Stimulated activated CD8-positive, alpha-beta memory T cell treated with anti-CD3 and anti-CD28 coated beads, Interleukin-4, amount 100 ng/mL, for 24 hours (primary cell): ENCODE measurements at regions not wholly inside any gene's neighbourhood (a gene's known extent, or its start where the extent isn't known, plus 50 kb on each side); places are given as distances from the start of the nearest gene placed in this dataset.
"Not testable (repeated sequence)": the region's sequence is repeated elsewhere in the genome, so short reads cannot be mapped to it uniquely, and the experiment has no call there.

Source experiments
- DNase-seq: peaks from one replicate; pipeline ENCODE4 v3.0.0-alpha.2; 2020; ENCODE audit warnings: low read depth

GRCh38 chr11:38562562-38562961, 1964.5 kb upstream of the RAG2 start:
- no peak for DNase-seq

DNA sequence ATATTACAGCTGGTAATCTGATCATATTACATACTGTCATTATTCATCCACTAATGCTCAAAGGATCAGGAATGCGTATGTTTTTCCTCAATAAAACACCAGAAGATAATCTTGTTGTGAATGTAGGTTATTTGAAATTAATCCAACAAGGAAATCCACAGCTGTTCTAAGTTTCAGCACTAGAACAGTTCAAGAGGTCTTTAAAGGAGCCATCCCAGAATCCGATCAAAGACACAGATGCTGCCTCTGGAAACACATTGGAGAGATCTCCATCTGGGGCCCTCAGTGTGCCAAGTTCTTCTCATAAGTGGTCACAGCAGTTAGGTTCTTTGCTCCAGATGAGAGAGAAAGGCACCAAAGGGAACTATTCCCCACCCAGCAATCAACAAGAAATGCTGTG, 1955.1 kb upstream of the RAG2 start:
- no peak for DNase-seq

DNA sequence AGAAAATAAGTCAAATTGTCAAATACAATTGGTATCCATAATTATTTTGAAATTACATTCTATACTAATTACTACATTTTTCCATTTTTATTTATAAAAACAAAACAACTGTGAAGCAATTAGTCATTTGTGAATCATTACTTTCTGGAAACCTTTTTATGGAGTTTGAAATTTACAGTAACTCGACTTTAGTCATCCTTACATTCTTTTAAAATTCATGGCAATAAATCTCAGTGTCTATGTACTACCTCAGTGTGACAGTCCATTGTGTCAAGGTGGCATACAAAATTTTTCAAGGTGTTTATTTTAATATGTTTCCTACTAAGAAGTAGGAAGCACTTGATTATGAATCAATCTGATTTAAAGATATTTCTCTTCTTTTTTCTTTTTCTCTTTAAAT, 1949.4 kb upstream of the RAG2 start:
- no peak for DNase-seq

GRCh38 chr11:38543986-38544385, 1946.0 kb upstream of the RAG2 start:
- no peak for DNase-seq

DNA sequence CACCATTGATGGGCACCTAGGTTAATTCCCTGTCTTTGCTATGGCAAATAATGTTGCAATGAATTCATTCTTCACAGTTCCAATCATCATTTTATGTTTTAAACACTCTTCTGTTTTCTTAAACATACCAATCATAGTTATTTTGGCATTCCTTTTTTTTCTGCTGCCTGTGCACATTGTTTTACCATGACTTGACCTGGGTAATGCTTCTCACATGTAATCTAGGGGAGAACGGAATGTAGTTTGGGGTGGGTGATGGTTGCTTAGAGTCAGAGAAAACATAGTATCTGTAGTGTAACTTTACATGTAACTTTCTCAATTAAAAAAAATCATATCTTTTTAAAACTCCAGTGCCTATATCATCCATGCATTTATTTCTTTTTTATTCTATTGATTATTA, 1945.3 kb upstream of the RAG2 start:
- DNase-seq: no peak

DNA sequence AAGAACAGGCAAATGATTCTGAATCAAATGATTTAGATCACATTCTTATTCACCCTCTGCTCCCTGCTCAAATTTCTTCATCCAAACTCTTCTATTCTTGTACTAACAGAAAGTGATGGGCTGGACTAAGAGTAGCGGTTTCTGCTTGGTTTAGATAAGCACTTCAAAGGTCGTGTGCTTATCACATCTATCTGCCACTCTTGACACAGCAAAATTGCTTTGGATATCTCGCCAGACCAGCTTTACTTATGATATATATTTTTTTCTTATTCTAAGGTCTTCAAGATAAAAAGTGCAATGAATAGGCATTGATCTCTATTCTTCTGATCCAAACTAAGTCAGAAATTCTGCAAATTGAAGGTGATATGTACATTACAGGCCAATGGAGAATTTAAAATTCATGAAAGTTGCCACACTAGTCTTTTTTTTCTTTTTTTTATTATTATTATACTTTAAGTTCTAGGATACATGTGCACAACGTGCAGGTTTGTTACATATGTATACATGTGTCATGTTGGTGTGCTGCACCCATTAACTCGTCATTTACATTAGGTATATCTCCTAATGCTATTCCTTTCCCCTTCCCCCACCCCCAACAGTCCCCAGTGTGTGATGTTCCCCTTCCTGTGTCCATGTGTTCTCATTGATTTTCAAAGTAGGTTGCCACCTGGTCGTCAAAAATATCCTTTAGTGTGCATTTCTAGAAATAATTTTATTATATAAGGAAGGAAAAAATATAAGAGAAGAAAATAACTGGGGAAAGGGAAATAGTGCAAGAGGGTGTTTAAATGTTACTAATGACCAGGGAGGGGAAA, 1941.0 kb upstream of the RAG2 start:
- DNase-seq: no peak

DNA sequence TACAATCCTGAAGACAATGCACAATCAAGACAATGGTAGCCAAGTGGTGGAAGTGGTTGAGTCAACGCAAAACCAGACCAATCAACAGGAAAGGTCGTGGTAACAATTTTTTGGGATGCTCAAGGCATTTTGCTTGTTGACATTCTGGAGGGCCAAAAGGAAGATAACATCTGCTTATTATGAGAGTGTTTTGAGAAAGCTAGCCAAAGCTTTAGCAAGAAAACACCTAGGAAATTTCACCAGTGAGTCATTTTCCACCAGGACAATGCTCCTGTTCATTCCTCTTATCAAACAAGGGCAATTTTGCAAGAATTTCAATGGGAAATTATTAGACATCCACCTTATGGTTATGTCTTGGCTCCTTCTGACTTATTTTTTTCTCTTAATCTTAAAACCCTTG, 1932.2 kb upstream of the RAG2 start:
- no peak for DNase-seq

- DNase-seq: no peak
These were observed 1926.9 kb upstream of the RAG2 start for GRCh38 chr11:38524945-38525344.

- no peak for DNase-seq
These were observed 1920.0 kb upstream of the RAG2 start for GRCh38 chr11:38517991-38518390.

GRCh38 chr11:38512830-38513229, 1914.8 kb upstream of the RAG2 start:
- not testable (repeated sequence) for DNase-seq

DNA sequence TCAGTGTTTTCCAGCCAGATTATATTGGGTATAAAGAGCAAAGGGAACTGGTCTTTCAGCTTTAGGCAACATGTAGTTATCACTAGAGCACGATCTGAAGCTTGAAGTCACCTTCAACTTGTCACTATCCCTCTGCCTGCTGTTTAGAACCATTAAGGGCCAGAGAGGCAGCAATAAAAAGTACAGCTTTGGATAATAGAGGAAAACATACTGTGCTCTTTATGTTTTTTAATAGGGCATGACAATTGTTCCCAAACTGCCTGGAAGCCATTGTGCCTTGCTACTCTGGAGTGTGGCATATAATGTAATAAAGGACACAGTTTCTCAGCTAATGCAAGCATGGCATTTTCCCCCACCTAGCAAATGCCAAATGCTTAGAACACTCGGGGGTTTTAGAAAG, 1912.0 kb upstream of the RAG2 start:
- no peak for DNase-seq

- DNase-seq: no peak
These were observed 1905.8 kb upstream of the RAG2 start for GRCh38 chr11:38503876-38504275.

GRCh38 chr11:38498721-38499120, 1900.7 kb upstream of the RAG2 start:
- no peak for DNase-seq

DNA sequence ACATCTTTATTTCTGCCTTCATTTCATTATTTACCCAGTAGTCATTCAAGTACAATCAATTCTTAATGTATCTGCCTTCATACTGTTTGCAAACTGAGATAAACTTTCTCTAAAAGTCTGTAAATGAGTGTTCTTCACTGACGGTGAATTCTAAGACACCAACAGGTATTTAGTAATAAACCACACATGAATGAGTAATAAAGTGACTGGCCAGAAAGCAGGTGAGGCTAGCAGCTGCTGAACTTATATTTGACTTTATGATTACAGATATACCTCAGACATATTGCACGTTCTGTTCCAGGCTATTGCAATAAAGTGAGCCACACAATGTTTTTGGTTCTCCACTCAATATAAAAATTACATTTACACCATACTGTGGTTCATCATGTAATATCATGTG, 1894.0 kb upstream of the RAG2 start:
- no peak for DNase-seq

GRCh38 chr11:38481391-38481790, 1883.4 kb upstream of the RAG2 start:
- DNase-seq: no peak

DNA sequence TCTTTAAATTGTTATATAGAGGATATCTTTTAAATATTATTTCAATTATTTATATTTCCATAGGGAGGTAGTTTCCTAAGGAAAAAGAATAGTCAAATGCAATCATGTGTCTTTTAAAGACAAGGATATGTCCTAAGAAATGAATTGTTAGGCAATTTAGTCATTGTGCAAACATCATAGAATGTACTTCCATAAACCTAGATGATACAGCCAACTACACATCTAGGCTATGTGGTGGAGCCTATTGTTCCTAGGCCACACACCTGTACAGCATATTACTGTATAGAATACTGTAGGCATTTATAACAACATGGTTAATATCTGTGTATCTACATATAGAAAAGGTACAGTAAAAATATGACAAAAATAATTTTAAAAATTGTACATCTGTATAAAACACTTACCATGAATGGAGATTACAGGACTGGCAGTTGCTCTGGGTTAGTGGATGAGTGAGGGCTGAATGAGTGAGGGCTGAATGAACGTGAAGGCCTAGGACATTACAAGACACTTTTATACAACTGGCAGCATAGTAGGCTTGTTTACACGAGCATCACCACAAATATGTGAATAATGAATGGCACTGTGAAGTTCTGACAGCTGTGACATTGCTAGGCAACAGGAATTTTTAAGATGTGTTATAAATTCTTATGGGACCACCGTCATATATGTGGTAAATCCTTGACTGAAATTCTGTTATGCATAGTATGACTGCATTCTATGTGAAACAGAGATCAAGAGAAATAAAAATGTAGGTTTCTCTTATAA, 1879.0 kb upstream of the RAG2 start:
- DNase-seq: no peak

- no peak for DNase-seq
These were observed 1863.7 kb upstream of the RAG2 start for GRCh38 chr11:38461751-38462150.

DNA sequence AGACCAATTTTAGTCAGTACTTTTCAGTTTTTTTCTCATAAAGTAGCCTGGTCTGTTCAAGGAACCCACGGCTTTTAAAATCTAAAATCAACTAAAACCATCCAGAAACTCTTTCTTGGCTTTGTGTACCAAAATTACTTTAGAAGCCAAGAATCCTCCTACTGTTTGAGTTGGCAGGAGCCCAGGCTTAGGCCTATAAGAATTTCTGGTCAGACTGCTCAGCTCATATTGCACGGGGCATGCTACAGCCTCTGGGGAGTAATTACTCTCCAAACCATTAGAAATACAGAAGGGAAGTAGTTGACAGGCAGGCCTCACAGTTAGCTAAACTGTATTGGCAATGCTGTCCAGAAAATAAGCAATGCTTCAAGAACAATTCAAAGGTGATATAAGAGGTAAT, 1862.9 kb upstream of the RAG2 start:
- no peak for DNase-seq

DNA sequence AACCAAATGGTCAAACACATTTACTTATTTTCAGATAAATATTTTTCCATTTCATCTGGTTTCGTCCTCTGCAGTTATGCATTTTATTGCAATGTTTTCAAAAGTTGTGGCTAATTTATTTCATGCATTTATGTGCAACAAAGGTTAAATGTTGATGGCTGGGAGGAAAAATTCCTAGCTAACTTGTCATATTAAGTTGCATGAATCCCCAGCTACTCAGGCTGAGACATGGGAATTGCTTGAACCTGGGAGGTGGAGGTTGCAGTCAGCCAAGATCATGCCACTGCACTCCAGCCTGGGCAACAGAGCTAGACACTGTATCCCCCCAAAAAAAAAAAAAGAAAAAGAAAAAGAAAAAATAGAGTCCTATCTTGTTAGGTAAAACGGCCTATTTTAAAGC, 1862.4 kb upstream of the RAG2 start:
- DNase-seq: no peak

DNA sequence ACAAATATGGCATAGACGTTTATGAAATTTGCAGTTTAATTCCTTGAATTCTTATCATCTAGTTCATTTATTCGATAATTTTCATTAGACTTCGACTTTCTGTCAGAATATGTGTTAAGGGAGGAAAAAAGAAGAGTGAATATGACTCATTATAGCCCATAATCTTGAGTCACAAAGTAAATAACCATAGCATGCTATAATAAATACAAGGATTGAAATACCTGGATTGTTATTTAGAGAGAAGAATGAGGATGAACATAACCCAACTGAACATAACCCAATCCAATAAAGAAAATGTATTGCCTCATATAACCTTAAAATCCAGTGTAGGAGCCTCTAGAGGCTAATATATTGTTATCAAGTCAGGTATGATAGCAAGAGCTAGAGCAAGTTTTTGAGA, 1858.3 kb upstream of the RAG2 start:
- DNase-seq: no peak

- no peak for DNase-seq
These were observed 1850.2 kb upstream of the RAG2 start for GRCh38 chr11:38448284-38448683.

DNA sequence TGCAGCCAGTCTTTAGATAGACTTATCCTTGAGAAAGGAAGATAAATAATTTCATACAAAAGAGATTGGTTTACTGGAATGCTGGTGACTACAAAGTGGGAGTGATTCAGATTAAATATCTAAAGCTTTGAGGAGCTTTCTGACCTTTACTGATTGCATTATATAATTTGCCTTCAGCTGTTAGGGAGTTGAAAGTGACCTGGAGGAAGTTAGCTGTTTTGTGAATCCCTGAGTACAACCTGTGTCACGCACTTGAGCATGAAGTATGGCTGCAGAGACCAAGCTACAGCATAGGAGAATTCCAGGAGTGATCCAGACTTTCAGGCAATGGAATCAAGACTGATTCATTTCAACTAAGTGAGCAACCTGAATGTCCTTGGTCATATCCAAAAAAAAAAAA, 1848.3 kb upstream of the RAG2 start:
- no peak for DNase-seq

DNA sequence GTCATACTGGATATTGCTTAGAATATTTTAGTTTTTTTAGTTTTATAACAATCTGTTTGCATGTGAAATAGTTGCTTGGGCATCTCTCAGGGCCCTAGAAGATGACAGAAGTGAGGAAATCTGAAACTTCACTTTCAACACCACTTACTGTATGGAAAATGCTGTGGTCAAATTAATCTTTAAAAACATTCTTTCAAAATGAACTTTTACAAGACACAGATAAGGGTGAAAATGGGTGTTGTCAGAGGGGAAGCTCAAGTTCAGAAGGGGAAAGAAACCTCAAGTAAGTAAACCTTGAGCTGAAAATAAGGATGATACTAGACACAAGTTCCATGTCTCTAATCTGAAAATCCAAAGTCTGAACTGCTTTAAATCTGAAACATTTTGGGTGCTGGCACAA, 1840.1 kb upstream of the RAG2 start:
- no peak for DNase-seq

GRCh38 chr11:38425578-38425977, 1827.5 kb upstream of the RAG2 start:
- no peak for DNase-seq
